ENCODE measurements at regions not wholly inside any gene's neighbourhood (a gene's known extent, or its start where the extent isn't known, plus 50 kb on each side); places are given as distances from the start of the nearest gene placed in this dataset.
"Not testable (repeated sequence)": the region's sequence is repeated elsewhere in the genome, so short reads cannot be mapped to it uniquely, and the experiment has no call there.

DNA sequence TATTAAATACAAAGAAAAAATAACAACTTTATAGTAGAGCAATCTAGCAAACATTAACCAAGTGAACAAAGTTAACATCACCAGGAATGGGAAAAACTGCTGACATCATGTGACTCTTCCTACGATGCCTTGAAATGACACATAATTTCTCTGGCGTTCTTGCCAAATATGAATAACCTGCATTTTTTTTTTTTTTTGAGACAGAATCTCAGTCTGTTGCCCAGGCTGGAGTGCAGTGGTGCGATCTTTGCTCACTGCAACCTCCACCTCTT, 126.5 kb upstream of the VKORC1L1 start:
- H3K9me3 ChIP-seq: no peaks in the 10 kb centered on the region
- TF ChIP-seq, protein P1, sequence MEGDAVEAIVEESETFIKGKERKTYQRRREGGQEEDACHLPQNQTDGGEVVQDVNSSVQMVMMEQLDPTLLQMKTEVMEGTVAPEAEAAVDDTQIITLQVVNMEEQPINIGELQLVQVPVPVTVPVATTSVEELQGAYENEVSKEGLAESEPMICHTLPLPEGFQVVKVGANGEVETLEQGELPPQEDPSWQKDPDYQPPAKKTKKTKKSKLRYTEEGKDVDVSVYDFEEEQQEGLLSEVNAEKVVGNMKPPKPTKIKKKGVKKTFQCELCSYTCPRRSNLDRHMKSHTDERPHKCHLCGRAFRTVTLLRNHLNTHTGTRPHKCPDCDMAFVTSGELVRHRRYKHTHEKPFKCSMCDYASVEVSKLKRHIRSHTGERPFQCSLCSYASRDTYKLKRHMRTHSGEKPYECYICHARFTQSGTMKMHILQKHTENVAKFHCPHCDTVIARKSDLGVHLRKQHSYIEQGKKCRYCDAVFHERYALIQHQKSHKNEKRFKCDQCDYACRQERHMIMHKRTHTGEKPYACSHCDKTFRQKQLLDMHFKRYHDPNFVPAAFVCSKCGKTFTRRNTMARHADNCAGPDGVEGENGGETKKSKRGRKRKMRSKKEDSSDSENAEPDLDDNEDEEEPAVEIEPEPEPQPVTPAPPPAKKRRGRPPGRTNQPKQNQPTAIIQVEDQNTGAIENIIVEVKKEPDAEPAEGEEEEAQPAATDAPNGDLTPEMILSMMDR (IDR thresholded peaks at IDR 0.05): no peak
- no peak for TF ChIP-seq POLR2A (IDR thresholded peaks at IDR 0.05)
- no peak for TF ChIP-seq EP300 (IDR thresholded peaks at IDR 0.05)
- H3K36me3 ChIP-seq: no peaks in the 10 kb centered on the region
- H3K4me1 ChIP-seq (ENCODE audit: insufficient read depth): peaks cover 11% of the 10 kb centered on the region
- H3K27me3 ChIP-seq: no peaks in the 10 kb centered on the region
- DNase-seq: no peak
- intact Hi-C loops (cut with DNase I): loop anchor here in 1 of 4 donors (10.0 kb wide), 1 partner anchor 228 kb away; no protein-coding TSS in a partner anchor
- no peak overlapping the region for H3K27ac ChIP-seq
- WGBS, 3 donors: 21 to 29% (median 25%) methylated on average over 3 of the region's 3 CpGs
- no peak overlapping the region for H3K4me3 ChIP-seq

DNA sequence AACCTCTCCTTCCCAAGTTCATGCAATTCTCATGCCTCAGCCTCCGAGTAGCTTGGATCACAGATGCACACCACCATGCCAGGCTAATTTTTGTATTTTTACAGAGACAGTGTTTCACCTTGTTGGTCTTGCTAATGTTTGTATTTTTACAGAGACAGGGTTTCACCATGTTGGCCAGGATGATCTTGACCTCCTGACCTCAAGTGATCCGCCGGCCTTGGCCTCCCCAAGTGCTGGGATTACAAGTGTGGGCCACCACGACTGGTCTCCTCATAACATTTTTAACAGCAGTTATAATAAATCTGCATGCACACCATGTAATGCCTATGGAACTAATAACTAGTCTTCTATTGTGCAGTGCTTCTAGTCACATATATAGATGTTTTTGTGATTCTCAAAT, 123.8 kb upstream of the VKORC1L1 start:
- intact Hi-C loops (cut with DNase I): loop anchor here in 1 of 4 donors (10.0 kb wide), 1 partner anchor 226 kb away; no protein-coding TSS in a partner anchor
- no peak for DNase-seq
- TF ChIP-seq EP300 (IDR thresholded peaks at IDR 0.05): no peak
- TF ChIP-seq, protein P1 (IDR thresholded peaks at IDR 0.05): no peak
- TF ChIP-seq POLR2A (IDR thresholded peaks at IDR 0.05): no peak
- no peaks in the 10 kb centered on the region for H3K27me3 ChIP-seq
- peaks cover 14% of the 10 kb centered on the region for H3K4me1 ChIP-seq (ENCODE audit: insufficient read depth)
- H3K9me3 ChIP-seq: no peaks in the 10 kb centered on the region
- H3K36me3 ChIP-seq: no peaks in the 10 kb centered on the region
- no peak overlapping the region for H3K4me3 ChIP-seq
- 78 to 84% (median 83%) methylated on average over 4 of the region's 4 CpGs for WGBS, 3 donors
- H3K27ac ChIP-seq: no peak overlapping the region

DNA sequence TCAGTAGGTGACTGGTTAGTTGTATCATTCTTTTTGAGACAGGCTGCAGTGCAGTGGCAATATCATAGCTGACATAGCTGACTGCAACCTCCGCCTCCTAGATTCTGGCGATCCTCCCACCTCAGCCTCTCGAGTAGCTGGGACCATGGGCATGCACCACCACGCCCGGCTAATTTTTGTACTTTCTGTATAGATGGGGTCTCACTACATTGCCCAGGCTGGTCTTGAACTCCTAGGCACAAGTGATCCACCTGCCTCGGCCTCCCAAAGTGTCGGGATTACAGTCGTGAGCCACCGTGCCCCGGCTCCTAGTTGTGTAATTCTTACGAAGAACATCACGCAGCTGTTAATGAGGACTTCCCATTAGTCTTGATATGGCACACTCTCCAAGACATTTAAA, 123.4 kb upstream of the VKORC1L1 start:
- Histone ChIP-seq H3K4me1 (ENCODE audit: insufficient read depth) (peaks cover 14% of the 10 kb centered on the region), H3K9me3 (no peaks in the 10 kb centered on the region), H3K27me3 (no peaks in the 10 kb centered on the region), H3K4me3 (no peak overlapping the region), H3K36me3 (no peaks in the 10 kb centered on the region), H3K27ac (no peak overlapping the region)
- no peak for DNase-seq
- 94 to 98% (median 96%) methylated on average over 12 of the region's 12 CpGs for WGBS, 3 donors
- no peak for TF ChIP-seq POLR2A (IDR thresholded peaks at IDR 0.05)
- TF ChIP-seq, protein P1 (IDR thresholded peaks at IDR 0.05): no peak
- no peak for TF ChIP-seq EP300 (IDR thresholded peaks at IDR 0.05)
- intact Hi-C loops (cut with DNase I): loop anchor here in 1 of 4 donors (10.0 kb wide), 1 partner anchor 225 kb away; no protein-coding TSS in a partner anchor

DNA sequence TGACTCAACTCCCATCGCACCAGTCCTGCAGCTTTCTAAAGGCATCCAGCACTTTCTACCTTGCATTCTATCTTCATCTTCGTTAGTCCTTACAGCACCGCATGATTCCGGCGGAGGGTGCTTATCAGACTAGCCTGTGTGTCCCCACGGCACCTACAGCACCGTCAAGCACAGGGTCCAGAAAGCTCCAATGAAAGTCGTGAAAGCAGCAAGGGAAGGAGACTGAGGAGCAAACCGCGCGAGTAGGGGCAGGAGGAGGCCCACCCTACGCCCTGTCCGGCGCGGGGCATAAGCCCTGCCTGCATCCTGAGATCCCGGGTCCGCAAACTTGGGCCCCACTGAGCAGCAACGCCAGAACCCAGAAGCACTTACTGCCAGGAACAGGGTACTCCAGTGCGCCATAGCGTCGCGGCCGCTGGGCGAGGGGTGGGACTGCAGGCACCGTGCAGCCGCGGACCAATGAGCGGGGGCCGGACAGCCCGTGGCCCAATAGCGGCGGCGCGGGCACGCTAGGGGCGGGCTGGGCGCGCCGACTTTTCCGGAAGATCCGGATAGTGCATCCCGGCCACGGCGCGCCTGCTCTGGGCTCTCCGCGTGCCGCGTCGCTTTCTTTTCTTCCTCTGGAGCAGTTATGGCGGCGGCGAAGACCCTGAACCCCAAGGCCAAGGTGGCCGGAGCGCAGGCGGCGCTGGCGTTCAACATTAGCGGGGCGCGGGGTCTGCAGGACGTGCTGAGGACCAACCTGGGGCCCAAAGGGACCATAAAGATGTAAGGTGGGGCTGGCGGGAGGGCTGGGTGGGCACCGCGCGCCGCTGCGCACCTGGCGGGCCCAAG, 122.1 kb upstream of the VKORC1L1 start:
- Histone ChIP-seq H3K36me3 (no peaks in the 10 kb centered on the region), H3K4me1 (ENCODE audit: insufficient read depth) (peaks cover 9% of the 10 kb centered on the region), H3K27me3 (no peaks in the 10 kb centered on the region), H3K9me3 (no peaks in the 10 kb centered on the region), H3K4me3 (peak overlapping the region; percentile 90), H3K27ac (peak overlapping the region in 1 of 2 donors; percentile 68)
- WGBS, 3 donors: 0% methylated on average over 53 to 69 of the region's 69 CpGs
- TF ChIP-seq, protein P1 (IDR thresholded peaks at IDR 0.05): peak in 2 of 3 donors; percentile 41 to 42
- TF ChIP-seq EP300 (IDR thresholded peaks at IDR 0.05): no peak
- TF ChIP-seq POLR2A (IDR thresholded peaks at IDR 0.05): peak; percentile 49
- intact Hi-C loops (cut with DNase I): no loop called here
- peak; percentile 81 to 92 (median 86) for DNase-seq

DNA sequence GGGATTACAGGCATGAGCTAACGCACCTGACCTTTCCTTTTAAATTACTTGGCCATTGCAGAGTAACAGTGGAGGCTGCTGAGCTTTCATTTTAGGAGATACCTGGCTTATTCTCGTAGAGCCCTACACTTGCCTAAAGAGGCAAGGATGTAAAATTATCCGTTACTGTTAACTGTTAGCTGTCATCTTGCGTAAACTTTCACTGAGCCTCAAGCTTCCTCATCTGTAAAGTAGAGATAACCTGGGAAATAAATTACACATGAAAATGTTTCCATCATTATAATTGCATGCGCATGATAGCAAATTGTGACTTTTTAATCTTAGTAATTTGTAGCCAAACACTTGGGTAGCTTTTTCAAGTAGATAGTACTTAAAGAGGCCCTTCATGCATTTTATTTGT, 118.8 kb upstream of the VKORC1L1 start:
- intact Hi-C loops (cut with DNase I); H3K36me3 ChIP-seq; H3K27me3 ChIP-seq; H3K27ac ChIP-seq; H3K4me1 ChIP-seq (ENCODE audit: insufficient read depth); H3K4me3 ChIP-seq; DNase-seq; H3K9me3 ChIP-seq: not testable (repeated sequence)
- 91 to 95% (median 93%) methylated on average over 5 of the region's 5 CpGs for WGBS, 3 donors

DNA sequence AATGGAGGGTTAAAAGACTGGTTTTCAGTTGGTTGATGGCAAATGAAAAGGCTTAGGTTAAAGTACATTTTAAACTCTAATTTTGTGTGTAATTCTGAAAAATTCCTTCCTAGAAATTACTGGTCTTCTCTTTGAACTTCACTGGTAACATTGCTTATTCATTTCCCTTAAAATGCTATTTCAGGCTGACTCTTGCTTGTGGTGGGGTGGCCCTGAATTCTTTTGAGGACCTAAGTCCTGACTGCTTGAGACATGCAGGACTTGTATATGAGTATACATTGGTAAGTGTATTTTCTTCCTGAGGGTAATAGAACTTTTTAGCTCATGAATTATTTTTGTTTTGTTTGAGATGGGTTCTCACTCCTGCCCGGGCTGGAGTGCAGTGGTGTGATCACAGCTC, 113.9 kb upstream of the VKORC1L1 start:
- not testable (repeated sequence) for H3K36me3 ChIP-seq, DNase-seq
- WGBS, 3 donors: 86 to 93% (median 93%) methylated on average over 1 of the region's 1 CpG

DNA sequence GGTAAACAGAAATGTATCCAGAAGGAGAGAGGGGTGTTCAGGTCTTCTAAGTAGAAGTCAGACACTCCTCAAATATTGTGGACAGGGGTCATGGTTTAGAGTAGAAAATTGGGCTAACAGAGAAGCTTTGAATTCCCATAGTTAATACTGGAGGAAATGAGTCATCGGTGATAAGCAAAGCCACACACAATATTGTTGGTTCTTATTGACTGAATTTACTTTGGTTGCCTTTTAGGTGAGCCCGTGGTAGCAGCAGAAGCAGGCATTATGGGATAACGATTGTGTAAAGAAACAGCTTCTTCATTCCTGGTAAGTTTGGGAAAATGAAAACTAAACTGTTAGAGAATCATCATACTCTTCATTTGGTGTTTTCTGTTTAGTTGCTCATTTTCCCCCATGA, 110.2 kb upstream of the VKORC1L1 start:
- H3K4me1 ChIP-seq (ENCODE audit: insufficient read depth); H3K4me3 ChIP-seq; H3K27me3 ChIP-seq; H3K9me3 ChIP-seq; H3K36me3 ChIP-seq; H3K27ac ChIP-seq; DNase-seq; intact Hi-C loops (cut with DNase I): not testable (repeated sequence)
- WGBS, 3 donors: 18 to 37% (median 31%) methylated on average over 3 of the region's 3 CpGs

More for the DNA sequence above, 113.9 kb upstream of the VKORC1L1 start:
- H3K4me3 ChIP-seq; intact Hi-C loops (cut with DNase I); H3K27me3 ChIP-seq; H3K27ac ChIP-seq; H3K4me1 ChIP-seq (ENCODE audit: insufficient read depth); H3K9me3 ChIP-seq: not testable (repeated sequence)
